ENCODE measurements at regions not wholly inside any gene's neighbourhood (a gene's known extent, or its start where the extent isn't known, plus 50 kb on each side); places are given as distances from the start of the nearest gene placed in this dataset.

DNA sequence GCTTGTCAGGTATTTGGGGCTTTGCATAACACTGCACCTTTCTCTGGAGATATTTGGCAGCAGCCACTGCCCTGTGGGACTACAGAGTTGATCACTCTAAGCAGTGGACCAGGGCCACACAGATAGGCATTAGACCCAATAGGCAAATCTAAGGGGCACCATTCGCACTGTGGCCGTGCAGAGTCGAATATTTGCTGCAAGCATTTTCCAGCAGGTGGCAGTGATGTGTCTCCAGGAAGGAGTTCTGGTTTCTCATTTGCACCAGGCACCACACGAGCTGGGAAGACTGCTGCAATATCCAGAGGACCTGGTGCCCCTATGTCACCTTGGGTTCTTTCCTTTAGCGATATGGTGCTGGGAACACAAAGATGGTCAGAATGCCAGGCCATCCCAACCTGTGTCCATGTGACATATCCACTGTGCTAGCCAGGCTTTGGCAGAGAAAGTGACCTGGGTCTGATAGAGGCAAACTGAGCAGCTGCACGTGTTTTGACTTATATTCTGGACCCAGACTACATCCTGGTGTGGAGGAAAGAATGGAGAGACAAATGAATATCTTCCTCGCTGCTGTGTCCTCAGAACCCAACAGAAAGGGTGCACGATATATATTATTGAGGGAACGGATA lies 318.7 kb downstream of the BUD13 start:
- no peaks in the 10 kb centered on the region for H3K36me3 Mint-ChIP-seq (ENCODE audit: low read depth, unreplicated experiment)
- TF ChIP-seq, protein P1, sequence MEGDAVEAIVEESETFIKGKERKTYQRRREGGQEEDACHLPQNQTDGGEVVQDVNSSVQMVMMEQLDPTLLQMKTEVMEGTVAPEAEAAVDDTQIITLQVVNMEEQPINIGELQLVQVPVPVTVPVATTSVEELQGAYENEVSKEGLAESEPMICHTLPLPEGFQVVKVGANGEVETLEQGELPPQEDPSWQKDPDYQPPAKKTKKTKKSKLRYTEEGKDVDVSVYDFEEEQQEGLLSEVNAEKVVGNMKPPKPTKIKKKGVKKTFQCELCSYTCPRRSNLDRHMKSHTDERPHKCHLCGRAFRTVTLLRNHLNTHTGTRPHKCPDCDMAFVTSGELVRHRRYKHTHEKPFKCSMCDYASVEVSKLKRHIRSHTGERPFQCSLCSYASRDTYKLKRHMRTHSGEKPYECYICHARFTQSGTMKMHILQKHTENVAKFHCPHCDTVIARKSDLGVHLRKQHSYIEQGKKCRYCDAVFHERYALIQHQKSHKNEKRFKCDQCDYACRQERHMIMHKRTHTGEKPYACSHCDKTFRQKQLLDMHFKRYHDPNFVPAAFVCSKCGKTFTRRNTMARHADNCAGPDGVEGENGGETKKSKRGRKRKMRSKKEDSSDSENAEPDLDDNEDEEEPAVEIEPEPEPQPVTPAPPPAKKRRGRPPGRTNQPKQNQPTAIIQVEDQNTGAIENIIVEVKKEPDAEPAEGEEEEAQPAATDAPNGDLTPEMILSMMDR (IDR thresholded peaks at IDR 0.05; ENCODE audit: unreplicated experiment), result peak; percentile 41
- H3K27ac Mint-ChIP-seq (ENCODE audit: unreplicated experiment), result no peak overlapping the region
- H3K9me3 Mint-ChIP-seq (ENCODE audit: unreplicated experiment), result no peaks in the 10 kb centered on the region
- peak; percentile 63 for DNase-seq (ENCODE audit: low spot score)
- peaks cover 5% of the 10 kb centered on the region for H3K4me1 Mint-ChIP-seq (ENCODE audit: unreplicated experiment)
- H3K4me3 Mint-ChIP-seq (ENCODE audit: unreplicated experiment), result no peak overlapping the region
- H3K27me3 Mint-ChIP-seq (ENCODE audit: unreplicated experiment), result peaks cover 4% of the 10 kb centered on the region

GRCh38 chr11:116452461-116452860 lies 320.3 kb downstream of the BUD13 start:
- H3K4me1 Mint-ChIP-seq (ENCODE audit: unreplicated experiment), result peaks cover 2% of the 10 kb centered on the region

GRCh38 chr11:116449522-116449921 lies 323.3 kb downstream of the BUD13 start:
- TF ChIP-seq, protein P1 (IDR thresholded peaks at IDR 0.05; ENCODE audit: unreplicated experiment), result no peak
- no peaks in the 10 kb centered on the region for H3K9me3 Mint-ChIP-seq (ENCODE audit: unreplicated experiment)
- H3K27me3 Mint-ChIP-seq (ENCODE audit: unreplicated experiment), result peaks cover under 1% of the 10 kb centered on the region
- no peaks in the 10 kb centered on the region for H3K36me3 Mint-ChIP-seq (ENCODE audit: low read depth, unreplicated experiment)
- no peak for DNase-seq (ENCODE audit: low spot score)
- H3K4me1 Mint-ChIP-seq (ENCODE audit: unreplicated experiment), result peaks cover 3% of the 10 kb centered on the region
- no peak overlapping the region for H3K4me3 Mint-ChIP-seq (ENCODE audit: unreplicated experiment)
- no peak overlapping the region for H3K27ac Mint-ChIP-seq (ENCODE audit: unreplicated experiment)

More at GRCh38 chr11:116452461-116452860, 320.3 kb downstream of the BUD13 start:
- Mint-ChIP-seq H3K4me3 (ENCODE audit: unreplicated experiment) (no peak overlapping the region), H3K9me3 (ENCODE audit: unreplicated experiment) (no peaks in the 10 kb centered on the region), H3K36me3 (ENCODE audit: low read depth, unreplicated experiment) (no peaks in the 10 kb centered on the region), H3K27ac (ENCODE audit: unreplicated experiment) (no peak overlapping the region), H3K27me3 (ENCODE audit: unreplicated experiment) (peaks cover 4% of the 10 kb centered on the region)
- TF ChIP-seq, protein P1 (IDR thresholded peaks at IDR 0.05; ENCODE audit: unreplicated experiment), result no peak
- DNase-seq (ENCODE audit: low spot score), result no peak

- Mint-ChIP-seq H3K4me1 (ENCODE audit: unreplicated experiment) (peaks cover 3% of the 10 kb centered on the region), H3K27ac (ENCODE audit: unreplicated experiment) (no peak overlapping the region)
Observed at GRCh38 chr11:116446048-116446941, 326.5 kb downstream of the BUD13 start.

More at GRCh38 chr11:116446048-116446941, 326.5 kb downstream of the BUD13 start:
- Mint-ChIP-seq H3K9me3 (ENCODE audit: unreplicated experiment) (peaks cover 4% of the 10 kb centered on the region), H3K27me3 (ENCODE audit: unreplicated experiment) (no peaks in the 10 kb centered on the region), H3K4me3 (ENCODE audit: unreplicated experiment) (no peak overlapping the region), H3K36me3 (ENCODE audit: low read depth, unreplicated experiment) (peaks cover 4% of the 10 kb centered on the region)
- DNase-seq (ENCODE audit: low spot score), result no peak
- TF ChIP-seq, protein P1 (IDR thresholded peaks at IDR 0.05; ENCODE audit: unreplicated experiment), result no peak

Data from endothelial cell (in vitro differentiated cells).